ENCODE measurements at regions not wholly inside any gene's neighbourhood (a gene's known extent, or its start where the extent isn't known, plus 50 kb on each side); places are given as distances from the start of the nearest gene placed in this dataset.

DNA sequence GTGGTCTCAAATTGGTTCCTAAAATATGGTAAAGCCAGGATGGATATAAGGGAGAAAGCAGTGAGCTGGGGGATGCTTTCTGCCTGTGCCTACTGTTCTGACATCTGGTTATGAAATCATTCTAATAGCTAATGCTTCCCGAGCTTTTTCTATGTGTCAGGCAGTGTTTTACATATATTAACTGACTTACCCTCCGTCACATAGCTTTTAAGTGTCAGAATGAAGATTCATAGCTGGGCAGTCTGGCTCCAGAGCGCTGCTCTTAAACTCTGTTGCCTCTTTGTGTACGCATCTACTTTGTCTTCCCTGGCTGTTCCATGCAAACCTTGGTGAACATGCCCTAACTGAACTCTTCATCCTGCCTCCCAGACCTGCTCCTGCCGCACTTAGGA lies 195.7 kb downstream of the LPIN1 start:
- TF ChIP-seq, protein P1, sequence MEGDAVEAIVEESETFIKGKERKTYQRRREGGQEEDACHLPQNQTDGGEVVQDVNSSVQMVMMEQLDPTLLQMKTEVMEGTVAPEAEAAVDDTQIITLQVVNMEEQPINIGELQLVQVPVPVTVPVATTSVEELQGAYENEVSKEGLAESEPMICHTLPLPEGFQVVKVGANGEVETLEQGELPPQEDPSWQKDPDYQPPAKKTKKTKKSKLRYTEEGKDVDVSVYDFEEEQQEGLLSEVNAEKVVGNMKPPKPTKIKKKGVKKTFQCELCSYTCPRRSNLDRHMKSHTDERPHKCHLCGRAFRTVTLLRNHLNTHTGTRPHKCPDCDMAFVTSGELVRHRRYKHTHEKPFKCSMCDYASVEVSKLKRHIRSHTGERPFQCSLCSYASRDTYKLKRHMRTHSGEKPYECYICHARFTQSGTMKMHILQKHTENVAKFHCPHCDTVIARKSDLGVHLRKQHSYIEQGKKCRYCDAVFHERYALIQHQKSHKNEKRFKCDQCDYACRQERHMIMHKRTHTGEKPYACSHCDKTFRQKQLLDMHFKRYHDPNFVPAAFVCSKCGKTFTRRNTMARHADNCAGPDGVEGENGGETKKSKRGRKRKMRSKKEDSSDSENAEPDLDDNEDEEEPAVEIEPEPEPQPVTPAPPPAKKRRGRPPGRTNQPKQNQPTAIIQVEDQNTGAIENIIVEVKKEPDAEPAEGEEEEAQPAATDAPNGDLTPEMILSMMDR (IDR thresholded peaks at IDR 0.05) = no peak
- TF ChIP-seq POLR2AphosphoS5 (IDR thresholded peaks at IDR 0.05) (no peak), POLR2A (IDR thresholded peaks at IDR 0.05) (no peak)
